GM13977 (cell line): ENCODE measurements at regions not wholly inside any gene's neighbourhood (a gene's known extent, or its start where the extent isn't known, plus 50 kb on each side); places are given as distances from the start of the nearest gene placed in this dataset.

ENCODE experiments used
- DNase-seq: peaks from one replicate; pipeline ENCODE4 v3.0.0; 2012; ENCODE audit warnings: low spot score
- in situ Hi-C: fragments of 300-500 bp; cut with MboI; formaldehyde crosslinking; loops from one replicate; pipeline ENCODE4 v1.12.0; 2022; ENCODE audit warnings: low sequenced_read_pairs, low pct_unique_long_range_greater_than_20kb, mixed read lengths, inconsistent platforms; ENCODE audit not compliant: unreplicated experiment
- TF ChIP-seq, protein P1 (sequence below): IDR thresholded peaks from 2 replicates; pipeline ENCODE4 v1.5.1; 2012; ENCODE audit warnings: mild to moderate bottlenecking, control low read depth; ENCODE audit not compliant: insufficient read depth; ENCODE audit errors: extremely low read depth, missing control alignments

GRCh38 chr16:22624800-22625533, 114.3 kb downstream of the NPIPB5 start:
- TF ChIP-seq, protein P1, sequence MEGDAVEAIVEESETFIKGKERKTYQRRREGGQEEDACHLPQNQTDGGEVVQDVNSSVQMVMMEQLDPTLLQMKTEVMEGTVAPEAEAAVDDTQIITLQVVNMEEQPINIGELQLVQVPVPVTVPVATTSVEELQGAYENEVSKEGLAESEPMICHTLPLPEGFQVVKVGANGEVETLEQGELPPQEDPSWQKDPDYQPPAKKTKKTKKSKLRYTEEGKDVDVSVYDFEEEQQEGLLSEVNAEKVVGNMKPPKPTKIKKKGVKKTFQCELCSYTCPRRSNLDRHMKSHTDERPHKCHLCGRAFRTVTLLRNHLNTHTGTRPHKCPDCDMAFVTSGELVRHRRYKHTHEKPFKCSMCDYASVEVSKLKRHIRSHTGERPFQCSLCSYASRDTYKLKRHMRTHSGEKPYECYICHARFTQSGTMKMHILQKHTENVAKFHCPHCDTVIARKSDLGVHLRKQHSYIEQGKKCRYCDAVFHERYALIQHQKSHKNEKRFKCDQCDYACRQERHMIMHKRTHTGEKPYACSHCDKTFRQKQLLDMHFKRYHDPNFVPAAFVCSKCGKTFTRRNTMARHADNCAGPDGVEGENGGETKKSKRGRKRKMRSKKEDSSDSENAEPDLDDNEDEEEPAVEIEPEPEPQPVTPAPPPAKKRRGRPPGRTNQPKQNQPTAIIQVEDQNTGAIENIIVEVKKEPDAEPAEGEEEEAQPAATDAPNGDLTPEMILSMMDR, result no peak
- in situ Hi-C loops, result no loop called here
- DNase-seq, result no peak

DNA sequence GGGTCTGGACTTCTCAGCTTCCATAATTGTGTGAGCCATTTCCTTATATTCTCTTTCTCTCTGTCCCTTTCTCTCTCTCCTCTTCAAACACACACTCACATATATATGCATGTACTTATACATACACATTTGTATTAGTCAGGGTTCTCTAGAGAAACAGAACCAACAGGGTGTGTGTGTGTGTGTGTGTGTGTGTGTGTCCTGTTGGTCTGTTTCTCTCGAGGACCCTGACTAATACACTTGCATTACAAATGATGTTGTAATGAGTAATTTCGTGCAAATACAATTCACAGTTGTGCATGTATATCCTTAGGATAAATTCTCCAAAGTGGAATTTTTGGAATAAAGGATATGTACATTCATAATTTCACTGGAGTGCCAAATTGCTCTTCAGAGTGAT, 115.3 kb downstream of the NPIPB5 start:
- TF ChIP-seq, protein P1, result no peak
- in situ Hi-C loops, result no loop called here
- no peak for DNase-seq

GRCh38 chr16:22627043-22627442, 116.4 kb downstream of the NPIPB5 start:
- in situ Hi-C loops, result no loop called here
- no peak for DNase-seq
- TF ChIP-seq, protein P1, result no peak

DNA sequence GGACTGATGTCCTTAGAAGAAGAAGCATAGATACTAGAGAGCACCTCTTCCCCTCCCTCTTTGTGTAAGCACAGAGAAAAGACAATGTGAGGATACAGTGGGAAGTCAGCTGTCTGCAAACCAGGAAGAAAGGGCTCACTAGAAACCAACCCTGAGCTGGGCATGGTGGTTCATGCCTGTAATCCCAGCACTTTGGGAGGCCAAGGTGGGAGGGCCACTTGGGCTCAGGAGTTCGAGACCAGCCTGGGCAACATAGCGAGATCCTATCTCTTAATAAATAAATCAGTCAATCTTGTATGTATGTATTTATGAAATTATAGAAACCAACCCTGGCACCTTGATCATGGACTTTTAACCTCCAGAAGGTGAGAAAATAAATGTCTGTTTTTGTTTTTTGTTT, 118.3 kb downstream of the NPIPB5 start:
- TF ChIP-seq, protein P1, result no peak
- in situ Hi-C loops, result no loop called here
- DNase-seq, result no peak

DNA sequence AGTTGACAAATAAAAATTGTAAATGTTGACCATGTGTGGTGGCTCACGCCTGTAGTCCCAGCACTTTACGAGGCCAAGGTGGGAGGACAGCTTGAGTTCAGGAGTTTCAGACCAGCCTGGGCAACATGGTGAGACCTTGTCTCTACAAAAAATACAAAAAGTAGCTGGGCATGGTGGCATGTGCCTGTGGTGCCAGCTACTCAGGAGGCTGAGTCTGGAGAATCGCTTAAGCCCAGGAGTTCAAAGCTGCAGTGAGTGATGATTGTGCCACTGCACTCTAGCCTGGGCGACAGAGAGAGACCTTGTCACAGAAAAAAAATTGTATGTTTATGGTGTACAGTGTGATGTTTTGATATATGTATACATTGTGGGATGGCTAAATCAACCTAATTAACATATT, 119.6 kb downstream of the NPIPB5 start:
- no peak for DNase-seq
- TF ChIP-seq, protein P1, result no peak
- in situ Hi-C loops, result no loop called here

GRCh38 chr16:22631264-22631663, 120.6 kb downstream of the NPIPB5 start:
- TF ChIP-seq, protein P1, result no peak
- in situ Hi-C loops, result no loop called here
- no peak for DNase-seq

- DNase-seq, result no peak
- TF ChIP-seq, protein P1, result no peak
- in situ Hi-C loops, result no loop called here
Measured at GRCh38 chr16:22632606-22633005, 121.9 kb downstream of the NPIPB5 start.
